Stimulated activated naive CD4-positive, alpha-beta T cell treated with Interleukin-2 at 50 U/mL for 16 hours (primary cell): ENCODE measurements at regions not wholly inside any gene's neighbourhood (a gene's known extent, or its start where the extent isn't known, plus 50 kb on each side); places are given as distances from the start of the nearest gene placed in this dataset.

ENCODE experiments used
- DNase-seq: peaks from one replicate; lab custom pipeline; 2025; lab: John Stamatoyannopoulos, UW

DNA sequence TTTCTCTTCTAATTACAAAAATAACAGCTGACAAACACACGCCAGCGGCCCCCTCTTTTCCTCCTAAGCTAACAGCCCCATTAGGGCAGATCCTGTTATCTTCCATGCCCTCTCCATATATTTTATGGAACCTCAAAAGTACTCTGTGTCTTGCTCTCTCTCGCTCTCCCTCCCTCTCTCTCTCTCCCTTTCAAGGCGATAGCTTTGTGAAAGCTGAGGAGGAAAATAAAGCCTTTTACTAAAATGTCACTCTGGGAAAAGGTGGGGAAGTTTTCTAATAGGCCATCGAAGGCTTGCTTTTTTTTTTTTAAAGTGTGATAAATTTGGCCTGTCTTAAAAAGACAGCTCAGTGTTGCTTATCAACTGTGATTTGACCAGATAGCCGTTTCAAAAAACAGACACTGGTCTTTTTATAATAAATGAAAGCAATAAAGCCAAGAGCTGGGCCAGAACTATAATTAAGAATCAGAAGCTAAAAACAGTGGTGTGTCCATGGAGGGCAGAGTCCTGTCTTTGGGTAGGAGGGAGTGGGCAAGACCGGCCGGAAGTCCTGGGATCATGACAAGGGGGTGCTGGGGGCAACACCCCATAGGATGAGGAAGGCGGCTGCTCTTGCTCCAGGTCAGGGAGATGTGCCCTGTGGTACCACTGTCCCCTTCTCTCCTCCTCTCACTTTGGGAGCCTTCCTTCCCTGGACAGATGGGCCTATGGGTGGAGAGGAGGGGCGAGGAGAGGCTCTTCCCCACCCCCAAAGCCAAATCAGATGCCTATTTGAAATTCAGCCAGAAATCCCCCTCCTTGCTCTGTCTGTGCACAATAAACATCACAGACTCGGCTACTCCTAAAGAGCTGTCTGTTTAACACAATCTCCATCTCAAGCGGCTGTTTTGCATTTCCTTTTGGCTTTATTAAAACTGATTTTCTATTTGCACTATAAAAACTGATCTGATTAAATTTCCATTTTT lies 267.2 kb downstream of the BUD13 start:
- DNase-seq, result no peak

DNA sequence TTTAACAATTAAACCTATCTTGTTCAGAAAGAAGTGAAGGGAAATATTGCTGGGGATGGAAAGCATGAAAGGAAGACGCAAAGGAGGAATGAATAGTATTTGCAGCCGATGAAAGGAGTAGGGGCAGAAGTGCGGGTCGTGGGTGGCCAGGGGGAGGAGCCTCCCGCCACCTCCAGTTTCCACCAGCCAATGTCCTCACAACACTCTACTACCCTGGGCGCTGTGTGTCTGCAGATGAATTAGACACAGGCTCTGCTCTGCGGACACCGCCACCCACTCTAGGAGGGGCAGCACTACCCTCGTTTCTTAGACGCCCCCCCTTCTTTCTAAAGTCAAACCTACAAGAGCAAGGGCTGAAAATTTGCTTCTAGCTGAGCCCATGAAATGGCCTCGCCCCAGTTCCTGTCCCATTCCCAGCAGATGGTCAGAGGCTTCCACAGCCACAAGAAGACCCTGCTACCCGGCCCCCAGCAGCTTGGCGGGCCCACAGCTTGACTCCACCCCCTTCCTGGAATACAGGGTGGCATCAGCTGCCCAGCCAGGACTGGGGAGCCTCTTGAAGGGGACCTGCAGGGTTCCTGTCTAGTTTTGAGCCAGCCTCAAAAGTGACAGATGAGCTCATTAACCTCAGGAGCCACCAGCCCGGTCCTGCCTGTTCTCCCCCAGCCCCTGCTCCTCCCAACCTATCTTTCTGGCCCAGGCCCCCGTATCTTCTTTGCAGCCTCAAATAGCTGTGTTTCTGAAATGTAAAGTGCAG lies 268.1 kb downstream of the BUD13 start:
- DNase-seq, result no peak

DNA sequence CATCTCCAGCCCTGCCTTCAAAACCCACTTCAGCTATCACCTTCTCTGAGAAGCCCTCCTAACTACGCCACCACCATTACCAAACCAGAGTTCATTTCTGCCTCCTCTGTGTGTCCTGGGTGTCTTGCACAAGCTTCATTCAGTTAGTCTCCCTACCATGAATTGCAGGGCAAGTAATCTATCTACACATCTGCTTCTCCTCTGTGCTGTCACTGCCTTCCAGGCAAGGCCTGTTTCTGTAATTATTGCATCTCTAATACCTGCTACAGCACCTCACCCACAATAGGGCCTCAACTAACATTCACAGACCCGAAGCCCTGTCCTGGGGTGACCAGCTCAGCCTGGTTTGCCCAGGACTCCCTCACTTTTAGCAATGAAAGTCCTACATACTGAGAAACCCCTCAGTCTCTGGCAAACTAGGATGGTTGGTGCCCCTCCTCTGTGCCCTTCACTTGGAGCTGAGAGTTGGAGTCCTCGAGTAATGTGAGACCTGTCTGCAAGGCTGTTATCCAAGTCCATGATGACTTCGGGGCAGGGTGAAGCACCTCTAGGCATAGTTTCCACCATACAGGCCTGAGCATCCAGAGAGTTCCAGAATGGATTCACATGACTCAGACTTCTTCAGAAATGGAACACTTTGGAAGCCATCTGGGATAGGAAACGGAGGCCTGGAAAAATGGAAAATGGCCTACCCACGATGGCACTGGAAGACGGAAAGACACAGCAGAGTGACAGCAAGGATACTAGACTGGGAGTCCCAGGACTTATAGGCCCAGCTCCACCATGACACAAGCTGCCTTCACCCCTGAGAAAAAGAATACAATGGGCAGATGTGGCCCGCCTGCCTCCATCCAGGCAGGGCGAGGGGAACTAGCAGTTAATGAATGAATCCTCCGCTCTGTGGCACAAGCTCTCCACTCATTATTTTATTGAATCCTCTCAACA lies 269.3 kb downstream of the BUD13 start:
- no peak for DNase-seq

DNA sequence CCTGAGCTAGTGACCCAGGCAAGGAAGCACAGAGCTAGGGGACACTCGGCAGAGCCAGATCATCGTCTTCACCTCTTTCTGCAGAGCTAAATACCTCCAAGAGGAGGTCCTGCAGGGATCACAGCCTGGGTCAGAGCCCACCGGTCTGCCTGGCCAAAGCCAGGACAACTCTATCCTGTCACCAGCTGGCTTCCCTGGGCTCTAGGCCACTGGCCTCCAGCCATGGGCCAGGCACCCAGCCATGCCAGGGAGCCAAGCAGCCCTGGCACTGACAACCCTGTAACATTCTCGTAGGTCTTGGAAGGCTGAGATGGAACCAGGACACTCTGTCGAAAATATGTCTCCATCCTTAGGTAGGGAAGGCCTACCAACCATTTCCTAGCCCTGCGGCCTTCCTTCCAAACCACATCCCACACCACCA lies 270.1 kb downstream of the BUD13 start:
- DNase-seq, result no peak

DNA sequence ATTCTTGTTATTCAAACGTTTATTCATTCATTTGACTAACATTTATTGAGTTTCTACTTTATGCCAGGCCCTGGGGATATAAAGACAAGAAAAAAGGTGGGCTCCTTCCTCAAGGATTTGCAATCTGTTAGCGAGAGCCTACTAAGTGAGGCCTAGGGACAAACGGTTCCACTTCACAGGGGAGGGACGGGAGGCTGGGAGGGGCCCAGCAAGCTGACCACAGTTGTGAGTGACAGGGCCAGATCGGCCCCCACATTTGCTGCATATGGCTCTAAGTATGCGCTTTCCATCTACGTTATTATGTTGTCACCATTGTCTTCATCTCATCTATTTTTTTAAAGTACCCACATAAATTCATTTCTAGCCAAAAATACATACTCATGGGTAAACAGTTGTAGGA lies 271.1 kb downstream of the BUD13 start:
- no peak for DNase-seq

DNA sequence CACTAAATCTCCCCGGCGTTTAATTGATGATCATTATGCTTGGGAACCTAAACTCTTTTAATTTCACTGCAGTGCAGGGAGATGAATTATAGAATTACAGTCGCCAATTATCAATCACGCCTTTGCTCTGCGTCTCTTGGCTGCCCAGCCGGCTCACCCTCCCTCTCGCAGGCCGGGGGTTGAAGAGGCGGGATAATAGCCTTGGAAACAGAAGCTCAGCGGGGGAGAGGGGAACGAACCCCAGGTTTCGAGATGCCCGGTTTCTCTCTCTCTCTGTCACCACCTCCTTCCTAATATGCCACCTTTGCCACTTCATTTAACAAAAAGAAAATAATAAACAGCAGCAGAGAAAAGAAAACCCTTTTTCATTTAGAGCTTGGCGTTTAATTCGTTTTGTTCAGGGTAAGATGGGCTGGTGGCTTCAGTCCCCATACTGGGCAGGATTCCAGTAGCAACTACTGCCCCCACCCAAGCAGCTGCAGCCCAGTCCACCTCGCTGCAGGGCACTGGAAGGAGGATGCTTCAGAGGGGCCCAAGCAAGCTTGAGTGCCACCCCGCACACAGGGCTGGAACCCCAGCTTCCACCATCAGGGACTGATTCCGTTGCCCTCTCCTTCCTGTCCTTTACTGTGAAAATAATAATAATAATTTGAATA lies 271.7 kb downstream of the BUD13 start:
- no peak for DNase-seq

DNA sequence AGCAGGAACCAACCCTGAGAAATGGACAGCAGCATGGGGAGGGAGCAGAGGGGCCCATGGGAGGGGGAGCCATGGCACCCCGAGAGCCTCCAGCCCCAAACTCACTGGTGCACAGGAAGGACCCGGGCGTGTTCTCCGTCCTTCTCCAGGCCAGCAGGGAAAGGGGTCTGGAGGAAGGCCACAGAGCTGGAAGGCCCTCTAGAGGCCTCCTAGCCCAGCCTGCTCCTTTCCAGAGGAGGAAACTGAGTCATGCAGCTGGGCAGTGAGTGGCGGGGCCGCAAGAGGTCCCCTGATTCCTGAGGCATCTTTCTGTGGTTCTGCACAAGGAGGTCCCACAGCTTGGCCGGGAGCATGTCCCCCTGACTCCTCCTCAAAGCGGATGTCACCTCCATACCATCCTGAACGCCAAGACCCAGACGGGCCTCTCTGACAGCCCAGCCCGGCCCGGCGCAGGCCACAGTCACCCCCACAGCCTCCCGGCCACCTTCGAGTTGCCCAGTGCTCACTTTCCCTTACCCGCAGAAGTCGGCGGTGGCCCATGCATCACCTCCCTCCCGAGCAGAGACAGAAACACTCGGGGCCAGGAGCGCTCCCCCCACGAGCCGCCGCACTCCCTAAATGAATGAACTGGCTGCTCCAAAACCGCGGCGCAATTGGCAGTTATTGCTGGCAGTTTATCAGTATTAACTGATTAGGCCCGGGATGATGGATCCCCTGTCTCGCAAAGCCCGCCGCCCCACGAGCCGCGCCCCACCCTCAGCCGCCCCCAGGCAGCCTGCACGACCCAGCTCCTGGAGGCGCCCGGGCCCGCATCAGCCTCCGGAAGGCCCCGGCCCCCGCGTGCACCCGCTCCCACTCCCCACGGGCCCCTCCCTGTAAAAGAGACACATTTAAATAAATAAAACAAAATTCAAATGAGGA lies 272.5 kb downstream of the BUD13 start:
- DNase-seq, result no peak

DNA sequence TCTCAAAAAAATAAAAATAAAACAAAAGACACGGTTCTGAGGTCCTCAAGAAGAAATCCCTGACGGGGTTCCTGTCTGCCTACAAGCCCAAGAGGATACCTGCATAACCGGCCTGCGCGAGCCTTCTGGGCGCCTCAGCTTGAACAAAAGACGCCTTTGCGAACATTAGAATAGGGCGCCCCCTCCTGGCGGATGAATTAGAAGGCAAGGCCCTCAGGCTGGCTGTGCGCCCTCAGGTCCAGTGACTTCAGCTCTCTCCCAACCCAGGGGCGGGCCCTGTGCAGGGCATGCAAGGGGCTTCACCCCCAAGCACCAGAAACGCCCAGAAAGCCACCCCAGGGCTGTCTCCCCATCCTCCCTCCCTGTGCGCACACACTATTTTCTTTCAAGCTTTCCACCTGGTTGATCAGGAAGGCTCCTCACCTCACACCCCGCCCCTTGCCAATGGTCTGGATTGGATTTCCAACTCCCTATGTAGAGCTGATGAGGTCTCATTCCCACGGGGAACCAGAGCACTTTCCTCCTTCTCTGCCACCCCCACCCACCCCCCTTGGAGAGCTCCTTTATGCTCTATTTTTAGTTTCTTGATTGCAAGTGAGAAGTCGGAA lies 273.3 kb downstream of the BUD13 start:
- DNase-seq, result no peak

DNA sequence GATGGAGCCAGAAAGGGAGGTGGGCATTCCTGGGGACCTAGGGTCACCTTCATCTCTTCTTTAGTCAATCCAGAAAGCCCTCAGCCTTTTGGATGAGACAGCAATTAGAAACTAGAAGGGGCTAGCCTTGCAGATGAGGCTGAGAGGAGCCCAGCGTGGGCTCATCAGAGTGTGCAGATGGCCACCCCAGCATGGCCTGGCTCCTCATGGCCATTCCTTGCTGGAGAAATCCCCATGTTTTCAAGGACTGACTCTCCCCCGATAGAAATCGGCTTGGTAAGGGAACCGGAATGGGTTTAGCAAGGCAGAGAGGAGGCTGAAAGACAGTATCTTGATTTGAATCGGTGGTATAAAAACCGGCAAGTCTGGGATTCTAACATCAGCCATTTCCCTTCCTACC lies 274.6 kb downstream of the BUD13 start:
- no peak for DNase-seq

DNA sequence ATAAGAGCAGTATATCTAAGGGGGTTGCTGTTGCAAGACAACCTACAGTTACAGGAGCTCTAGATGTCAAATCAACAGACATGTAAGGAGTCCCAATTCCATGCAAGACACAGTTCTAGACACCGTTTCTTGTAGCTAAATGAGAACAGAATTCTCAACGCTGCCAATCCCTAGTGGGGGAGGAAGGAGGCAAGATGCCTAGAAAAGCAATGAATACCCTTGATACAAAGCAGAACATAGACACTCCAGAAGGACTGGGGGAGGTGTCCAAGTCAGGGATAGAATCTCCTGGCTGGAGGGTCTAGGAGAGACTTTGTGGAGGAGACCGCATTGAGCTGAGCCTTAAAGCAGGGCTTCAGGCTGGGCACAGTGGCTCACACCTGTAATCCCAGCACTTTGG lies 280.2 kb downstream of the BUD13 start:
- no peak for DNase-seq

DNA sequence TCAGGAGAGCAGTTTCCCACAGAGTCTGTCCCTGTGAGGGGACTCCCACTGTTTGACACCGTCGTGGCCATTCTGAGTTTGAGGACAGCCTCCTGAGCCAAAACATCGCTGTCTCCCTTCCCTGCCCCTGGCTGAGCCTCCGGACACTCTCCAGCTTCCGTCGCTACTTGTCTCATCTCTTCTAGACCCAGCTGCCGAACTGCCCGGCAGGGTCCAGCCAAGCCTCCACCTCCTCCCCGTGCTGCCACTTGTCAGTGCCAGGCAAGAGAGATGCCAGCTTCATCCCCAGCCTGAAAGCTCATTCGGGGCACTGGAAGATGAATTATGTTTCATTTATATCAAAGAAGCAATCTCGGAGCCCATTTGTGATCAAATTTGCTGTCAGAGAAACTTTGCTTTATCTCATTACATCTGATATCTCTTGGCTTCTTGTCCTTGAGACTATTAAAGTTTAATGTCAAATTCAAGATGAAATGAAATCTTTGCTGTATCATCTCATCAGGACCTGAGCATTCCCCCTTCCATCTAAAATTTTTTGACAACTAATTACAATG lies 283.9 kb downstream of the BUD13 start:
- no peak for DNase-seq

DNA sequence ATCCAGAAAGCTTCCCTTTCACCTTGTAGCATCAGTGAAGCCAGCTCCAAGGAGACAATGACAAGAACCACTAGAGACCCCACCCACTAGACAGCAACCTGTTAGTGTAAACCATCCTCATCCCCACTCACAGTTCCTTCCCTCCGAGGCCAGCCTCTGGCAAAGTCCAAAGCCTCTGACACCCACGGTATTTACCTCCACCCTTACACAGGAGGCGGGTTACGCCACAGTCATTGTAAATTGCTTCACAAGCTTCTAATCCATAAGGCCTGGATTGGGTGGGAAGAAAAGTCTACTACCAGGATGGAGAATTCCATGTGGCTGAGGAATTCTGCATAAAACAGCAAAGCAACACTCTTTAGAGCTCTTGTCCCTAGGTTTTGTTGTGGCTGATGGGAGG lies 287.4 kb downstream of the BUD13 start:
- DNase-seq, result no peak

DNA sequence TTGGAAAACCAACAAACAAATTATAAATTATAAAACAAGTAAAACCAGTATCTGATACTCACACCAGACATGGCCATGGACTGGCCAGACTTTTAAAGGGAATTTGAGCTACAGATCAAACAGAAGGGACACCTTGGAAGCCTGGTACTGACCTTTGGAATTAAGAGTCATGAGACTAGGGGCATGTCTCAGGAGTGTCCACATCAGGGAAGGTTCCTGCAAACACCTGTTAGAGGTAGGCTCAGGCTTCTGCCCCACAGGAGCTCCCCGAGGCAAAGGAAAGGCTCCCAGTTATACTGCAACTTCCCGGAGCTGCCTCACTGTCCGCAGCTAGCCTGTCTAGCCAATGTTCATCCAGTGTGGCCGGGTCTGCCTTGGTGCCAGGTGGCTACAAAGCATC lies 290.1 kb downstream of the BUD13 start:
- DNase-seq, result no peak

DNA sequence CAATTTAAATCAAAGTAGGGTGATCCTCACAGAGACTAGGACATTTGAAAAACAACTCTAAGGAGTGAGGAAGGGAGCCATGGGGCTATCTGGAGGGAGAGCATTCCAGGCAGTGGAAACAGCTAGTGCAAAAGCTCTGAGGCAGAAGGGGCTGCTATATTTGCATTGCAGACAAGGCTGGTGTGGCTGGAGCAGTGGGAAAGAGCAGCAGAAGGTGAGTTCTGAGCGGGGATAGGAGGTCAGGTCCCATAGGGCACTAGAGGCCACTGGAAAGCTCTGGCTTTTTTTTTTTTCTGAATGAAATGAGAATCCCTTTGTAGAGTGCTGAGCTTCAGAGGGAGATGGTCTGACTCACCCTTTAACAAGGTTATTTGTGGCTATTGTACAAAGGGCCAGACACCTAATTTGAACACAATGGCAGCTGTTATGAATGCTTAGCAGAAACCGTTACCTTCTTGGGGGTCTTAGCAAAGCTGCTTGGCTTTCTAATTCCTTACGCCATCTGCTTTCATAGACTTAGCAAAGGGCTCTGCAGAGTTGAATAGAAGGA lies 291.6 kb downstream of the BUD13 start:
- DNase-seq, result no peak

DNA sequence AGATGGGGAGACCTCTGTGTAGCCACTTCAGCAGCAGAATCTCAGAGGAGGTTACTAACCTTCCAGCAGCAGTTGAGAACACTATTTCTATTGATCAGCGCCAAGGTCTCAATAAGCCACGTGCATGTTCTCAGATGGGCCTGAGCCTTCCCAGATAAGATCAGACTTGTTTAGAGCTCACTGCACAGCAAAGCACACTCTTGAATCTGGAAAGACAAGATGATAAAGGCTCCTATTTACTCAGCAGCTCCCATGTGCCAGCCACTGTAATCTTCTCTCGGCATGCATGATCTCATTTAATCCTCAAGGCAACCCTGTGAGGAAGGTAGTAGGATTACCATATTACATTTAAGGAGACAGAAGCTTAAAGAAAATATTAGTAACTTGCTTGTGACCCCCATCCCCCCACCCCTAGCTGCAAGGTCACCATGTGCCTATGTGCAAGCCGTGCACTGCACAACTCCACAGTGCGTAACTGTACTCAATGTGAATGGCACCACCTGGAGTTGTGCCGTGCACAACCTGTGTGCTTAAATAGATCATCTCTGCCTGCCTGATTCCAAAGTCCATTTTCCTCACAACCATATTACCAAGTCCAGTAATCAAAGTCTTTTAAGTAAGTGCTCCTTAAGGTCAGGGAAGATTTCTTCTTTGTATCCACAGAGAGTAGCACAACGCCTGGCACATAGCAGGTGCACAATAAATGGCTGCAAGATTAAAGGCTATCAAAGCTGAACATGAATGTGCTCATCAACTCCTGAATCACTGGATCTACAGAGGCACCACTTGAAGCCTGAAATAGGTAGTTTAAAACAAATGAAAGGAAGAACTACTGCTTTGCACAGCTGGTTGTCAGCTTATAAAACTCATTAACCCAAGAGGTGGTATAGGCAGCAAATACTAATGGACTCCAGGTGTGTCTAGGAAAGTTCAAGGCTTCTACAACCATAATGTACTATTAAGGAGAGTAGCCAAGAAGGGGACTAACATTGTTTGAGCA lies 293.8 kb downstream of the BUD13 start:
- DNase-seq, result no peak

DNA sequence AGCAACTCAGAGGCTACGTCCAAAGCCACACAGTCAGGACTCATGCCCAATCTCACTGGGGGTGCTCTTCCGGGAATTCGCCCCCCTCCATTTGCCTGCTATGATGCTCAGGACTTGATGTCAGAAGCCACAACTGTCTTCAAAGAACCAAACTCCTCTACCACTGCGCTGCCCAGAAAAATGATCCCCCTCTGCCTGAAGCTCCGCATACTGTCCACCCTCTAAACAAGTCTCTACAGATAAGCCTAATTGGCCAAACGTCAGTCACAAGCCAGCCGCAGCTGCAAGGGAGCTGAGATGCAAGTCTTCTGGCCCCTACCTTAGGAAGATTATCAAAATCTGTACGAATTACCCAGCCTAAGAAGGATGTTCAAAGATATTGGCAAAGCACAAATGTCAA lies 294.6 kb downstream of the BUD13 start:
- no peak for DNase-seq

DNA sequence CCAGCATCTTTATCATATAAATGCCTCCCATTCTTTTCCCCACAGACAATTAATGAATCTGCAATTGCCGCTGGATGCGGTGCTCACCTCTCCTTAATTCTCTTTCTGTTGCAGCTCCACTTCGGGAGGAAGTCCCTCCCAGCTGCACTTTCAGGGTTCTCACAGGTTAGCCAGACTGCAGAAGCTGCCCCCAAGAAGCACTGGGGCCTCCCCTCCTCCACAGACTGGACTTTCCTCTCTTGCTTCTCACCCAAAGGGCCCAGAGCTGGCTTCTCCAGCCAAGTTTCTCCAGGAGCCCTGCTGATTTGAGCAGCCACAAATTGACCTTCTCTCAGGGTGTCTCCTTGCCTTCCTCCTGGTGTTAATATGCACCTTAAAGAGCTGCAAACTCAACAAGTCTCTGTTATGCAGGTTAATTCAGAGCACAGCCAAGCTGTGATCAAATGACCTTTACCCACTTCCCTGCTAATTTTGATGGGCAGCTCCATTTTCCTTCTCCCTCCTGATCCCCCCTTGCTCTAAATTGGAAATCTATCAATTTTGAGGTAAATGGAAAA lies 298.9 kb downstream of the BUD13 start:
- no peak for DNase-seq
